Lower leg skin (tissue), 3 donors: ENCODE measurements at regions not wholly inside any gene's neighbourhood (a gene's known extent, or its start where the extent isn't known, plus 50 kb on each side); places are given as distances from the start of the nearest gene placed in this dataset.

Experiments used
- POLR2A ChIP-seq, 2 donors: fragments of 450-650 bp; IDR thresholded peaks; one replicate each; pipeline ENCODE4 v1.6.1; 2016 to 2017; ENCODE audit warnings: antibody characterized with exemption in 2 of 2, mild to moderate bottlenecking in 1 of 2, moderate library complexity in 1 of 2
- TF ChIP-seq, protein P1 (sequence below), 3 donors: fragments of 450-650 bp; IDR thresholded peaks; one replicate each; pipeline ENCODE4 v1.5.1; 2016; ENCODE audit warnings: antibody characterized with exemption in 3 of 3, mild to moderate bottlenecking in 3 of 3, moderate library complexity in 2 of 3

DNA sequence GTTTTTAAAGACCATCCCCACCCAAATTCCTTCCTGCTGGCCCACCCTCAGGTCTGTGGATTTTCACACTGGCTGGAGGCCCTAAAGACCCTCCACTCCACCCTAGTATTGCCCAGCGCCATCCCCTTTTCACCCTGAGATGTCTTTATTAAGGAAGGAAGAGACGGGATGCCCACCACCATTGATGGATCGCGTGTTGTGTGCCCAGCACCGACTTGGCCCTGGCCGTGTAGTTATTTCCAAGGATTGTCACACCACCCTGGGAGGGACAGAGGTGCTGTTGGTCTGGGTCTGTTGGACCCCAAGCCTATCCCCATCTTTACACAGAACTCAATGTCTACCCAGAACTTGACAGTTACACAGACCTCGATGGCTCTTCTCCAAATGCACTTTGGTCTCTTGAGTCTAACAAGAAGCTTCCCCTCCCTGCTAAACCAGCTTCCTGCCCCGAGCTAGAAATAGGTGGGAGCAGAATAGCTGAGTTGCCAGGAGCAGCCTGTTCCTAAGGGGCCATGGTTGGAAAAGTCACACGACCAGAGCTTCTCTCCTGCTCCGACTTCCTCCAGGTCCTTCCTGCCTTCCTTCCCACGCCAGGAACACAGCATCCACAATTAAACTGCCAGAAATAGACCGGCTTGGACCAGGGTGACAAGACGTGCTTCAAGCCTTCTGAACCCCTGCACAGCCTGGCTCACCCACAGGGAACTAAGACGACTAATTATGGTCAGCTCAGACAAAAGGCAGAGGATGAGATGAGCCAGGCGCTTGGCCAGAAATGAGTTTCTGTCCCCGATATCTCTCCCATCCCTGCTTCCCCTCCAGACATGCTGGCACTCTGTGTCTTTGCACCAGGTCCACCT lies 139.5 kb upstream of the CHST15 start:
- no peak for TF ChIP-seq POLR2A (IDR thresholded peaks at IDR 0.05)
- TF ChIP-seq, protein P1, sequence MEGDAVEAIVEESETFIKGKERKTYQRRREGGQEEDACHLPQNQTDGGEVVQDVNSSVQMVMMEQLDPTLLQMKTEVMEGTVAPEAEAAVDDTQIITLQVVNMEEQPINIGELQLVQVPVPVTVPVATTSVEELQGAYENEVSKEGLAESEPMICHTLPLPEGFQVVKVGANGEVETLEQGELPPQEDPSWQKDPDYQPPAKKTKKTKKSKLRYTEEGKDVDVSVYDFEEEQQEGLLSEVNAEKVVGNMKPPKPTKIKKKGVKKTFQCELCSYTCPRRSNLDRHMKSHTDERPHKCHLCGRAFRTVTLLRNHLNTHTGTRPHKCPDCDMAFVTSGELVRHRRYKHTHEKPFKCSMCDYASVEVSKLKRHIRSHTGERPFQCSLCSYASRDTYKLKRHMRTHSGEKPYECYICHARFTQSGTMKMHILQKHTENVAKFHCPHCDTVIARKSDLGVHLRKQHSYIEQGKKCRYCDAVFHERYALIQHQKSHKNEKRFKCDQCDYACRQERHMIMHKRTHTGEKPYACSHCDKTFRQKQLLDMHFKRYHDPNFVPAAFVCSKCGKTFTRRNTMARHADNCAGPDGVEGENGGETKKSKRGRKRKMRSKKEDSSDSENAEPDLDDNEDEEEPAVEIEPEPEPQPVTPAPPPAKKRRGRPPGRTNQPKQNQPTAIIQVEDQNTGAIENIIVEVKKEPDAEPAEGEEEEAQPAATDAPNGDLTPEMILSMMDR (IDR thresholded peaks at IDR 0.05): no peak
